ENCODE measurements at regions not wholly inside any gene's neighbourhood (a gene's known extent, or its start where the extent isn't known, plus 50 kb on each side); places are given as distances from the start of the nearest gene placed in this dataset.

GRCh38 chr4:152117933-152118507 lies 357.2 kb upstream of the GATB start:
- no peak for TF ChIP-seq CTCF (IDR thresholded peaks at IDR 0.05)
- TF ChIP-seq ZFX (IDR thresholded peaks at IDR 0.05; ENCODE audit: borderline replicate concordance): no peak

Data from 22Rv1 (cell line).